Progenitor cell of endocrine pancreas (in vitro differentiated cells): ENCODE measurements at regions not wholly inside any gene's neighbourhood (a gene's known extent, or its start where the extent isn't known, plus 50 kb on each side); places are given as distances from the start of the nearest gene placed in this dataset.

ENCODE experiments used
- DNase-seq: peaks from one replicate; pipeline ENCODE4 v3.0.0; 2021; ENCODE audit warnings: low spot score; ENCODE audit not compliant: unreplicated experiment
- H3K27ac Mint-ChIP-seq: 2 replicates; pipeline ENCODE4 v1.8.0; 2021; ENCODE audit warnings: mild to moderate bottlenecking, moderate library complexity, mixed read lengths
- H3K27me3 Mint-ChIP-seq: 2 replicates; pipeline ENCODE4 v1.8.0; 2021; ENCODE audit warnings: mixed read lengths
- H3K36me3 Mint-ChIP-seq: 2 replicates; pipeline ENCODE4 v1.8.0; 2022; ENCODE audit warnings: mixed read lengths; ENCODE audit not compliant: insufficient read depth
- H3K4me1 Mint-ChIP-seq: 2 replicates; pipeline ENCODE4 v1.8.0; 2021; ENCODE audit warnings: low read depth, mixed read lengths
- H3K4me3 Mint-ChIP-seq: 2 replicates; pipeline ENCODE4 v1.8.0; 2021; ENCODE audit warnings: low read depth, mild to moderate bottlenecking, moderate library complexity, mixed read lengths
- H3K9me3 Mint-ChIP-seq: 2 replicates; pipeline ENCODE4 v1.8.0; 2021; ENCODE audit warnings: low read depth, mixed read lengths
- TF ChIP-seq, protein P1 (sequence below): fragments of 200-600 bp; sonication (generic); IDR thresholded peaks from one replicate; pipeline ENCODE4 v1.5.0; 2021; ENCODE audit warnings: antibody characterized with exemption, mild to moderate bottlenecking; ENCODE audit not compliant: unreplicated experiment

DNA sequence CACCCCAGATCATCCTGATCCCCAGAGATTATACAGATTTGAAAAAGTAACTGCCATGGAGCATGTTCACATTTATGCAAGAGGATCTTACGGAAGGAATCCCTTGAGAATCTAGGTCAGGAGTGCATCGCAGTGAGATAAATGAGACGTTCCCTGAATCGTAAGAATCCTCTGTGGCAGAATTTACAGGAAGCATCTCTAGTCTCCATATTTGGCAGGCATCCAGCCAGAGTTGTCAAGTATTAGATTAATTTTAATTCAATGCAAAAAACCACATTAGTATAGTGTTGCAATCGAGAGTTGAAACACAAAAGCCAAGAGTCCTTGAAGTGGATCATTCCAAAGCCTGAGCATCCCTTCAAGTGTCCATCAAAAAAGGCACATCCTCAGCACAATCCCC is 100.8 kb downstream of the RRAGC start:
- no peaks in the 10 kb centered on the region for H3K9me3 Mint-ChIP-seq
- no peak overlapping the region for H3K4me3 Mint-ChIP-seq
- H3K27ac Mint-ChIP-seq: no peak overlapping the region
- DNase-seq: no peak
- peaks cover 1% of the 10 kb centered on the region for H3K4me1 Mint-ChIP-seq
- H3K36me3 Mint-ChIP-seq: no peaks in the 10 kb centered on the region
- H3K27me3 Mint-ChIP-seq: peaks cover 18% of the 10 kb centered on the region
- TF ChIP-seq, protein P1, sequence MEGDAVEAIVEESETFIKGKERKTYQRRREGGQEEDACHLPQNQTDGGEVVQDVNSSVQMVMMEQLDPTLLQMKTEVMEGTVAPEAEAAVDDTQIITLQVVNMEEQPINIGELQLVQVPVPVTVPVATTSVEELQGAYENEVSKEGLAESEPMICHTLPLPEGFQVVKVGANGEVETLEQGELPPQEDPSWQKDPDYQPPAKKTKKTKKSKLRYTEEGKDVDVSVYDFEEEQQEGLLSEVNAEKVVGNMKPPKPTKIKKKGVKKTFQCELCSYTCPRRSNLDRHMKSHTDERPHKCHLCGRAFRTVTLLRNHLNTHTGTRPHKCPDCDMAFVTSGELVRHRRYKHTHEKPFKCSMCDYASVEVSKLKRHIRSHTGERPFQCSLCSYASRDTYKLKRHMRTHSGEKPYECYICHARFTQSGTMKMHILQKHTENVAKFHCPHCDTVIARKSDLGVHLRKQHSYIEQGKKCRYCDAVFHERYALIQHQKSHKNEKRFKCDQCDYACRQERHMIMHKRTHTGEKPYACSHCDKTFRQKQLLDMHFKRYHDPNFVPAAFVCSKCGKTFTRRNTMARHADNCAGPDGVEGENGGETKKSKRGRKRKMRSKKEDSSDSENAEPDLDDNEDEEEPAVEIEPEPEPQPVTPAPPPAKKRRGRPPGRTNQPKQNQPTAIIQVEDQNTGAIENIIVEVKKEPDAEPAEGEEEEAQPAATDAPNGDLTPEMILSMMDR: no peak

DNA sequence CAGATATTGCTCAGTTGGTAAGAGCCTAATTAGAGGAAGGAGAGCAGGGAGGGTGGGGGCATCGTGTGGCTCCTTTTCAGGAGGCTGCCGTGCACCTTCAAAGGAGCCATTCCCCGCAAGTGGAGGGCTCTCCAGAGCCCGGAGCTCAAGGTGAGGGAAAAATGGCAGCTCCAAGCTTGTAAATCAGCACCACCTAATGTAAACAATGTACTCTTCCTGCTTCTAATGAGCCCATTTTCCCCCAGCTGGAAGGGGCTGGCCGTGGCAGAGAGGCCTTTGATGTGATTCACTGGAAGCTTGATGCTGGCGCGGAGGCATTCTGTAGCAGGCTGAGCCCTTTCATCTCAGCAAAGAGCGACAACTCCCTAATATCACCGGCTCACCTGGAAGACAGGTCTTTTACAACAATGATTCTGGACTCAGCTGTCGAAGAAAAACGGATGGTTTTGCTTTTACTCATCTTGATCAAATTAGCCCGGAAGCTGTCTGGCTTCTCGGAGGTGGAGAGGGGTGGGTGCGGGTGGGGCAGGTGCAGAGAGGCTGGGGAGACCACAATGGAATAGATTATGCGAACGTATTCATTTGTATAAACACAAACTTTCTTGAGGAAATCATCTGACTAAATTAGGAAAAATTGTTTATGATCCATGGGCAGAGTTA is 112.5 kb downstream of the RRAGC start:
- peaks cover 6% of the 10 kb centered on the region for H3K4me1 Mint-ChIP-seq
- H3K27ac Mint-ChIP-seq: no peak overlapping the region
- TF ChIP-seq, protein P1: no peak
- peaks cover 4% of the 10 kb centered on the region for H3K27me3 Mint-ChIP-seq
- DNase-seq: no peak
- H3K9me3 Mint-ChIP-seq: no peaks in the 10 kb centered on the region
- no peaks in the 10 kb centered on the region for H3K36me3 Mint-ChIP-seq
- H3K4me3 Mint-ChIP-seq: no peak overlapping the region

DNA sequence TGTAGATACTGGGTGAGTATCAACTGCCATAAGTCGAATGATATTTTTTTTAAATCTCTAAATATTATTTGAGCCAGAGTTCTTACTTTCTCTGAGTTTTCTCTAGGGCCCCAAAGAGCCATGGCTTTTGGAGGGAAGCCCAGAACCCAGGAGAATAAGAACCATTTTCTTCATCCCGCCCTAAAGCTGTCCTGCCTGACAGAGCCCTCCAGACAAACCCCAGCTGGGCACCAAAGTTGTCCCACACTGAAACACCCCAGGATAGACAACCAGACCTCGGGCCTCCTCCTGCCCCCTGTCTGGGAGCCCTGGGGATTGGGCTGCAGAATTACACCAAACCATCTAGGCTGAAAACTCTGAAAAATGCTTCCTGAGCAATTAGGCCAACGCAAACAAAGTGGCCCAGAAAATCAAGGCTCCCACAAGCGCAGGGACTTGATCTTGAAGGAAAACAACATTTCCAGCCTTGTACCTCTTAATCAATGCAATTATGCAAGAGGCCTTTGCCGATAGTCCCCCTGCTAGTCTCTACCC is 113.1 kb downstream of the RRAGC start:
- H3K36me3 Mint-ChIP-seq: no peaks in the 10 kb centered on the region
- H3K9me3 Mint-ChIP-seq: no peaks in the 10 kb centered on the region
- no peak overlapping the region for H3K27ac Mint-ChIP-seq
- H3K27me3 Mint-ChIP-seq: peaks cover 3% of the 10 kb centered on the region
- TF ChIP-seq, protein P1: no peak
- no peak for DNase-seq
- peaks cover 6% of the 10 kb centered on the region for H3K4me1 Mint-ChIP-seq
- no peak overlapping the region for H3K4me3 Mint-ChIP-seq

GRCh38 chr1:38745476-38746401 is 113.8 kb downstream of the RRAGC start:
- Mint-ChIP-seq H3K4me3 (no peak overlapping the region), H3K36me3 (no peaks in the 10 kb centered on the region), H3K9me3 (no peaks in the 10 kb centered on the region), H3K27ac (no peak overlapping the region), H3K27me3 (peaks cover 3% of the 10 kb centered on the region), H3K4me1 (peaks cover 6% of the 10 kb centered on the region)
- DNase-seq: no peak
- TF ChIP-seq, protein P1: no peak
